Cardiac muscle cell (in vitro differentiated cells and primary cell): ENCODE measurements at regions not wholly inside any gene's neighbourhood (a gene's known extent, or its start where the extent isn't known, plus 50 kb on each side); places are given as distances from the start of the nearest gene placed in this dataset.
A peak's percentile ranks its signal among the peaks of the same experiment; 100 is the strongest.

Experiments used
- DNase-seq, 2 donors: peaks; one replicate each; pipeline versions ENCODE4 v3.0.0 to v3.0.0-alpha.2; 2010 to 2017; ENCODE audit warnings: low read depth in 1 of 2, low spot score in 1 of 2
- H3K27ac ChIP-seq: fragments of 200-600 bp; sonication (generic); 2 replicates; pipeline ENCODE4 v1.5.1; 2016
- H3K27me3 ChIP-seq: fragments of 200-600 bp; sonication (generic); 2 replicates; pipeline ENCODE4 v1.6.0; 2016; ENCODE audit warnings: control low read depth
- H3K36me3 ChIP-seq: fragments of 200-600 bp; sonication (generic); 2 replicates; pipeline ENCODE4 v1.5.1; 2016; ENCODE audit warnings: control low read depth
- H3K4me1 ChIP-seq: fragments of 200-600 bp; sonication (generic); 2 replicates; pipeline ENCODE4 v1.8.1; 2017; ENCODE audit warnings: low read depth, mild to moderate bottlenecking, mixed run types
- H3K4me3 ChIP-seq: fragments of 200-600 bp; sonication (generic); 2 replicates; pipeline ENCODE4 v1.5.1; 2016; ENCODE audit warnings: mild to moderate bottlenecking
- H3K9me3 ChIP-seq: fragments of 200-600 bp; sonication (generic); 2 replicates; pipeline ENCODE4 v1.5.1; 2017; ENCODE audit warnings: low read depth, mild to moderate bottlenecking, control low read depth
- CTCF ChIP-seq: IDR thresholded peaks from 2 replicates; pipeline ENCODE4 v1.5.1; 2012; ENCODE audit warnings: low read depth, mild to moderate bottlenecking, low read length

- no peak overlapping the region for H3K4me3 ChIP-seq
- no peak for DNase-seq
- no peaks in the 10 kb centered on the region for H3K4me1 ChIP-seq
- no peak for TF ChIP-seq CTCF
- H3K36me3 ChIP-seq, result no peaks in the 10 kb centered on the region
- no peaks in the 10 kb centered on the region for H3K27me3 ChIP-seq
- no peaks in the 10 kb centered on the region for H3K9me3 ChIP-seq
- H3K27ac ChIP-seq, result no peak overlapping the region
Observed at GRCh38 chr11:25350899-25351803, 854.3 kb downstream of the LUZP2 start.

DNA sequence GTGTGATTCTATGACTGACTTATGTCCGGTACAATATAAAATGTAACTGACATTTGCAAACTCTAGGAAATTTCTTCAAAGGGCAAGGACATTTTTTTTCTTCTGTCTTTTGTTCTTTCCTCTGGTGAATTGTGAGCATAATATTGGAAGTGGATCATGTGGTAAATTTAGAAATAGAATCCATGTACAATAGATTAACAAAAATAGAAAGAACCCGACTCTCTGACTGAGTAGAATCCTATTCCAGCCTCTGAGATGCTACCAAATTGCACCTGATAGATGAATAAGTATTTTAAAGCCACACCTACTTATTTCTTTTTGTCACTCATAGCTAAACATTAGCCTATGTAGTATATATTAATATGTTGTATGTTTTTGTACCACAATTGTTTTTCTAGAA, 860.3 kb downstream of the LUZP2 start:
- DNase-seq, result no peak
- TF ChIP-seq CTCF, result no peak
- no peaks in the 10 kb centered on the region for H3K9me3 ChIP-seq

DNA sequence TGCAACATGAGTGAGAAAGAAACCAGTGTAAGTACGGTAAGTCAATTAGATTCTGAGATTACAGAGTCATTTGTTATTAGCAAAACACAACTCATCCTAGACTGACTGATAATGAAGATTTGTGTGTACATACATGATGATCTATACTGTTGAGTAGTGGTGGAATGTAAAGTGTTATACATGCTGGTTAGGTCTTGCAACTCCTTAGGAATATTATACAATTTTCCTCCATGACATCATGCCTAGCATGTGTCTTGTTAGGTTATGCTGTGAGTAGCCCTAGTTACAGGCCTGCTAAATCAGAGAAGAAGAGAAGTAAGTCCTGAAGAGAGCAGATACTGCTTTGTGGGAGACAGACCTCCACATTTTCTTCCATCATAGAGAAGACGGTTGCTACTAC, 880.6 kb downstream of the LUZP2 start:
- no peaks in the 10 kb centered on the region for H3K4me1 ChIP-seq
- H3K36me3 ChIP-seq, result no peaks in the 10 kb centered on the region
- H3K9me3 ChIP-seq, result no peaks in the 10 kb centered on the region
- H3K4me3 ChIP-seq, result no peak overlapping the region
- no peak for DNase-seq
- no peak overlapping the region for H3K27ac ChIP-seq
- TF ChIP-seq CTCF, result no peak
- H3K27me3 ChIP-seq, result no peaks in the 10 kb centered on the region

More for the DNA sequence above, 860.3 kb downstream of the LUZP2 start:
- no peaks in the 10 kb centered on the region for H3K4me1 ChIP-seq
- H3K27me3 ChIP-seq, result no peaks in the 10 kb centered on the region
- H3K4me3 ChIP-seq, result no peak overlapping the region
- no peaks in the 10 kb centered on the region for H3K36me3 ChIP-seq
- H3K27ac ChIP-seq, result no peak overlapping the region

DNA sequence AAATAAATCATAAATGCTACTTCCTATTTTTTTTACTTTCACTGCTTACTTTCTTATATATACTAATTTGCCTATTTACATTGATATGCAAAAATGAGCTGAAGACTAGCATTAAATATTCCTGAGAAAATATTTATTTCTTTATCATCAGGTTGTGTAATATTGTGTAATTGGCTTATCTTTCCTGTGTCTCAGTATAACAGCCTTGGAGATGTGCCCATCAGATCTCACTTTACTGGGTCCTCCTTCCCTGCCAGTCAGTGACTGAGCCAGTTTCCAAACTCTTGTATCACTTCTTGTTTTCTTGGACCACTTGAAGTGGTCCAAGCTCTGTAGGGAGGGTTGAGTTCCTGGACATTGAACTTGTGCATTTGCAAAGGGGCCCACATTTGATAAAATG, 900.0 kb downstream of the LUZP2 start:
- no peaks in the 10 kb centered on the region for H3K9me3 ChIP-seq
- H3K4me3 ChIP-seq, result no peak overlapping the region
- peak in 1 of 2 donors; percentile 0 for DNase-seq
- no peaks in the 10 kb centered on the region for H3K27me3 ChIP-seq
- H3K4me1 ChIP-seq, result no peaks in the 10 kb centered on the region
- no peaks in the 10 kb centered on the region for H3K36me3 ChIP-seq
- no peak for TF ChIP-seq CTCF
- no peak overlapping the region for H3K27ac ChIP-seq

DNA sequence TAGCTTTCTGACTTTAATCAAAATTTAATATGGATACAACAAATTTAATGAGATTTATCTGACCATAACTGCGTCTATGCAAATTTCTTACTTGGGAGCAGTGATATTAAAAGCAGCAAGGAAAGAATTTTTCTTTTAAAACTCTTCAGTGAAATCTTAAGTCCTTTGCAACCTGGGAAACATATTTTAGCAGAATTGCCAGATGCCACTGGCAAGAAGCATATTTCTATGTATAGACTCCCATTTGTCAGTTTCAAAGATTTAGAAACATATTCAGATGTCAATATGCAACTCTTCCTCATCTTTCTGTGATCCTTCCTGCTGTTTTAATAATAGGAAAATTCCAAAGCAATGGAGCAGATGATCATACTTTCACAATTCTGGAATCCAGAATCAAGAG, 911.3 kb downstream of the LUZP2 start:
- no peaks in the 10 kb centered on the region for H3K27me3 ChIP-seq
- H3K4me1 ChIP-seq, result no peaks in the 10 kb centered on the region
- DNase-seq, result no peak
- no peak overlapping the region for H3K4me3 ChIP-seq
- TF ChIP-seq CTCF, result no peak
- no peaks in the 10 kb centered on the region for H3K9me3 ChIP-seq
- no peak overlapping the region for H3K27ac ChIP-seq
- H3K36me3 ChIP-seq, result no peaks in the 10 kb centered on the region
